H1 (cell line): ENCODE measurements at regions not wholly inside any gene's neighbourhood (a gene's known extent, or its start where the extent isn't known, plus 50 kb on each side); places are given as distances from the start of the nearest gene placed in this dataset.

Experiments used
- CTCF ChIA-PET: fragments of 300-600 bp; sonication (Branson Sonifier 250); formaldehyde crosslinking; loops from one replicate; lab custom pipeline; 2021; ENCODE audit not compliant: partially characterized antibody; lab: Charles Lee
- POLR2A ChIA-PET: fragments of 300-600 bp; sonication (Branson Sonifier 250); formaldehyde crosslinking; loops from one replicate; lab custom pipeline; 2021; ENCODE audit warnings: inconsistent platforms; ENCODE audit not compliant: partially characterized antibody; lab: Charles Lee
- DNase-seq, 2 experiments: peaks; one replicate each; pipeline versions ENCODE4 v3.0.0 to v3.0.0-alpha.2; 2010 to 2022; ENCODE audit warnings: low spot score in 2 of 2, low read depth in 1 of 2, mixed read lengths in 1 of 2
- FAIRE-seq: peaks from 2 replicates; lab custom pipeline; 2011; peaks lifted over from hg19 to GRCh38; lab: Jason Lieb, UNC
- H2AFZ ChIP-seq: 2 replicates; pipeline ENCODE4 v1.8.1; 2012; ENCODE audit warnings: low read length, inconsistent platforms
- H2AK5ac ChIP-seq: 2 replicates; pipeline ENCODE4 v1.6.1; 2013; ENCODE audit warnings: low read depth, low read length
- H2BK120ac ChIP-seq: replicated peaks from 2 replicates; pipeline ENCODE3; 2013; ENCODE audit warnings: low read depth, low read length, inconsistent platforms
- H2BK12ac ChIP-seq: 2 replicates; pipeline ENCODE4 v1.6.1; 2013; ENCODE audit warnings: low read depth, low read length
- H2BK15ac ChIP-seq: 2 replicates; pipeline ENCODE4 v1.6.1; 2013; ENCODE audit warnings: low read length
- H2BK20ac ChIP-seq: 2 replicates; pipeline ENCODE4 v1.6.1; 2013; ENCODE audit warnings: low read length
- H2BK5ac ChIP-seq: 2 replicates; pipeline ENCODE4 v1.6.1; 2013; ENCODE audit warnings: low read depth, low read length
- H3K14ac ChIP-seq: 2 replicates; pipeline ENCODE4 v1.6.1; 2013; ENCODE audit warnings: inconsistent platforms; ENCODE audit not compliant: insufficient read length
- H3K18ac ChIP-seq: 2 replicates; pipeline ENCODE4 v1.6.1; 2013; ENCODE audit warnings: low read length; ENCODE audit errors: extremely low read depth
- H3K23ac ChIP-seq: 2 replicates; pipeline ENCODE4 v1.6.1; 2013; ENCODE audit warnings: inconsistent platforms; ENCODE audit not compliant: insufficient read length
- H3K23me2 ChIP-seq: 2 replicates; pipeline ENCODE4 v1.6.1; 2013; ENCODE audit warnings: low read depth, low read length
- H3K27ac ChIP-seq: 2 replicates; pipeline ENCODE4 v1.6.1; 2011; ENCODE audit warnings: low read depth, low read length, inconsistent platforms
- H3K27me3 ChIP-seq, 4 experiments: replicated peaks in 1 of 4; 1 replicate in 1 of 4; 2 replicates in 3 of 4; pipeline versions ENCODE4 v1.6.1 to v1.8.1; 2011 to 2013; ENCODE audit warnings: low read length in 3 of 4, mild to moderate bottlenecking in 3 of 4, inconsistent platforms in 2 of 4, mixed read lengths in 2 of 4, moderate library complexity in 1 of 4; ENCODE audit not compliant: control insufficient read depth in 3 of 4, insufficient read depth in 3 of 4; ENCODE audit errors: extremely low read depth in 1 of 4
- H3K36me3 ChIP-seq, 4 experiments: 2 replicates each; pipeline versions ENCODE4 v1.6.1 to v1.8.1; 2011 to 2013; ENCODE audit warnings: mild to moderate bottlenecking in 4 of 4, low read length in 3 of 4, moderate library complexity in 2 of 4, control low read depth in 1 of 4, inconsistent platforms in 1 of 4; ENCODE audit not compliant: insufficient read depth in 4 of 4, control insufficient read depth in 2 of 4
- H3K4ac ChIP-seq: replicated peaks from 2 replicates; pipeline ENCODE3; 2013; ENCODE audit warnings: low read length, low read depth, mixed read lengths, inconsistent platforms; ENCODE audit not compliant: insufficient read length
- H3K4me1 ChIP-seq, 4 experiments: replicated peaks in 1 of 4; 1 replicate in 1 of 4; 2 replicates in 3 of 4; pipeline versions ENCODE4 v1.6.1 to v1.8.1; 2011 to 2013; ENCODE audit warnings: low read length in 3 of 4, inconsistent platforms in 2 of 4, mixed read lengths in 1 of 4; ENCODE audit not compliant: insufficient read depth in 4 of 4, control insufficient read depth in 3 of 4
- H3K4me2 ChIP-seq, 2 experiments: 2 replicates each; pipeline versions ENCODE4 v1.6.1 to v1.8.1; 2011 to 2013; ENCODE audit warnings: low read depth in 2 of 2, low read length in 2 of 2, control low read depth in 1 of 2, inconsistent platforms in 1 of 2, mild to moderate bottlenecking in 1 of 2; ENCODE audit not compliant: insufficient read depth in 1 of 2
- H3K4me3 ChIP-seq, 4 experiments: fragments of 200-600, 300-600 bp in 1 of 4; sonication (generic), shearing (Covaris generic), sonication (Bioruptor Twin) in 1 of 4; 2 replicates each; pipeline versions ENCODE4 v1.5.1 to v1.8.1; 2011 to 2016; ENCODE audit warnings: low read length in 4 of 4, low read depth in 3 of 4, control low read depth in 2 of 4, inconsistent platforms in 2 of 4, mild to moderate bottlenecking in 2 of 4, mixed read lengths in 1 of 4, moderate library complexity in 1 of 4; ENCODE audit not compliant: insufficient read depth in 2 of 4; ENCODE audit errors: extremely low read depth in 1 of 4
- H3K56ac ChIP-seq: replicated peaks from 2 replicates; pipeline ENCODE3; 2013; ENCODE audit warnings: low read depth, mild to moderate bottlenecking, mixed read lengths, low read length, inconsistent platforms; ENCODE audit not compliant: insufficient read length
- H3K79me1 ChIP-seq: 2 replicates; pipeline ENCODE4 v1.6.1; 2013; ENCODE audit warnings: low read depth, low read length, control low read depth
- H3K79me2 ChIP-seq, 2 experiments: 2 replicates each; pipeline versions ENCODE4 v1.6.1 to v1.8.1; 2012 to 2013; ENCODE audit warnings: low read length in 2 of 2, mild to moderate bottlenecking in 2 of 2, inconsistent platforms in 1 of 2; ENCODE audit not compliant: insufficient read depth in 2 of 2, control insufficient read depth in 1 of 2
- H3K9ac ChIP-seq, 4 experiments: replicated peaks in 1 of 4; 1 replicate in 1 of 4; 2 replicates in 3 of 4; pipeline versions ENCODE4 v1.6.1 to v1.8.1; 2011 to 2013; ENCODE audit warnings: low read depth in 3 of 4, low read length in 3 of 4, control low read depth in 2 of 4, mild to moderate bottlenecking in 2 of 4, moderate library complexity in 2 of 4, inconsistent platforms in 1 of 4; ENCODE audit errors: extremely low read depth in 1 of 4
- H3K9me3 ChIP-seq, 2 experiments: 2 replicates each; pipeline versions ENCODE4 v1.6.1 to v1.8.1; 2012 to 2013; ENCODE audit warnings: mild to moderate bottlenecking in 2 of 2, moderate library complexity in 2 of 2, control low read depth in 1 of 2, inconsistent platforms in 1 of 2, low read depth in 1 of 2, low read length in 1 of 2, mixed read lengths in 1 of 2; ENCODE audit not compliant: insufficient read depth in 2 of 2
- H4K20me1 ChIP-seq, 2 experiments: replicated peaks in 1 of 2; 2 replicates each; pipeline versions ENCODE3 to v1.8.1; 2011 to 2013; ENCODE audit warnings: inconsistent platforms in 2 of 2, low read length in 2 of 2, mild to moderate bottlenecking in 1 of 2; ENCODE audit not compliant: insufficient read depth in 2 of 2, control insufficient read depth in 1 of 2
- H4K5ac ChIP-seq: 2 replicates; pipeline ENCODE4 v1.6.1; 2013; ENCODE audit warnings: low read length, low read depth, mixed read lengths, inconsistent platforms; ENCODE audit not compliant: insufficient read length
- H4K8ac ChIP-seq: 2 replicates; pipeline ENCODE4 v1.8.0; 2013; ENCODE audit warnings: mild to moderate bottlenecking, moderate library complexity, low read length, inconsistent platforms; ENCODE audit not compliant: insufficient read depth; ENCODE audit errors: extremely low read depth
- H4K91ac ChIP-seq: replicated peaks from 2 replicates; pipeline ENCODE3; 2013; ENCODE audit warnings: low read length, mixed read lengths, inconsistent platforms; ENCODE audit not compliant: insufficient read length
- ATF3 ChIP-seq: IDR thresholded peaks from 2 replicates; pipeline ENCODE4 v1.6.1; 2011; ENCODE audit warnings: low read depth, mild to moderate bottlenecking, low read length; ENCODE audit not compliant: insufficient read depth
- CBX5 ChIP-seq: fragments of 300-800, 300-1000 bp; sonication (generic); IDR thresholded peaks from 2 replicates; pipeline ENCODE4 v1.7.1; 2016; ENCODE audit warnings: antibody characterized with exemption, low read length, low read depth
- EZH2 ChIP-seq: fragments of 200-600 bp; sonication (generic); IDR thresholded peaks from 2 replicates; pipeline ENCODE4 v1.7.1; 2012; ENCODE audit warnings: low read depth, mild to moderate bottlenecking, moderate library complexity, low read length, inconsistent platforms; ENCODE audit not compliant: severe bottlenecking
- GABPA ChIP-seq: IDR thresholded peaks from 2 replicates; pipeline ENCODE4 v1.6.1; 2011; ENCODE audit warnings: mild to moderate bottlenecking, low read length, moderate library complexity, borderline replicate concordance; ENCODE audit not compliant: insufficient read depth
- GTF2F1 ChIP-seq: IDR thresholded peaks from 2 replicates; pipeline ENCODE4 v1.6.1; 2012; ENCODE audit warnings: low read depth, low read length, improper control_type of control experiment, borderline replicate concordance
- JUN ChIP-seq: IDR thresholded peaks from 2 replicates; pipeline ENCODE4 v1.6.1; 2011; ENCODE audit warnings: low read depth, mild to moderate bottlenecking, improper control_type of control experiment, low read length
- POLR2A ChIP-seq, 2 experiments: IDR thresholded peaks; 1 replicate in 1 of 2; 2 replicates in 1 of 2; pipeline ENCODE4 v1.6.1; 2011; ENCODE audit warnings: low read depth in 2 of 2, low read length in 2 of 2, mild to moderate bottlenecking in 2 of 2; ENCODE audit errors: control extremely low read depth in 1 of 2
- POU5F1 ChIP-seq: IDR thresholded peaks from 2 replicates; pipeline ENCODE4 v1.6.1; 2011; ENCODE audit warnings: low read depth, mild to moderate bottlenecking, low read length, moderate library complexity
- SP1 ChIP-seq: IDR thresholded peaks from 2 replicates; pipeline ENCODE4 v1.6.1; 2011; ENCODE audit warnings: low read depth, low read length
- SP2 ChIP-seq: IDR thresholded peaks from 2 replicates; pipeline ENCODE4 v1.6.1; 2012; ENCODE audit warnings: mild to moderate bottlenecking, low read length, inconsistent platforms
- TAF1 ChIP-seq: IDR thresholded peaks from 2 replicates; pipeline ENCODE4 v1.6.1; 2011; ENCODE audit warnings: mild to moderate bottlenecking, low read depth, low read length
- TAF7 ChIP-seq: optimal IDR thresholded peaks from 2 replicates; pipeline ENCODE3; 2011; ENCODE audit warnings: low read depth, mild to moderate bottlenecking, inconsistent platforms, low read length, moderate library complexity, borderline replicate concordance
- TEAD4 ChIP-seq: IDR thresholded peaks from 2 replicates; pipeline ENCODE4 v1.6.1; 2012; ENCODE audit warnings: low read depth, low read length, inconsistent platforms, mixed read lengths
- YY1 ChIP-seq: IDR thresholded peaks from 2 replicates; pipeline ENCODE4 v1.6.1; 2011; ENCODE audit warnings: low read depth, mild to moderate bottlenecking, low read length
- WGBS, 2 experiments: shearing (Covaris generic) in 1 of 2; methylation state at CpG; one replicate each; pipeline versions ENCODE4 v1.1.6 to v1.1.7; 2013 to 2015; ENCODE audit warnings: low lambda C conversion rate in 2 of 2, mixed read lengths in 2 of 2, inconsistent platforms in 1 of 2, low coverage in 1 of 2, missing lambda C conversion rate in 1 of 2; ENCODE audit not compliant: insufficient replicate concordance in 2 of 2, insufficient coverage in 1 of 2, insufficient read length in 1 of 2; ENCODE audit errors: extremely low coverage in 1 of 2, missing lambda C conversion rate in 1 of 2; 5-methylcytosine and 5-hydroxymethylcytosine counted together

GRCh38 chr5:68086439-68086838, 129.1 kb upstream of the PIK3R1 start:
- no peak overlapping the region for H3K14ac ChIP-seq
- no peak overlapping the region for H2AK5ac ChIP-seq
- H4K91ac ChIP-seq, result no peak overlapping the region
- H2AFZ ChIP-seq, result no peak overlapping the region
- H3K4me3 ChIP-seq, result no peak overlapping the region
- H2BK15ac ChIP-seq, result no peak overlapping the region
- H4K20me1 ChIP-seq, result no peaks in the 10 kb centered on the region
- WGBS, 2 experiments, result 93% methylated on average over 7 of the region's 7 CpGs; no CpG with 5 or more reads in 1 of the 2 experiments
- ChIA-PET CTCF (no interaction called here), POLR2A (no interaction called here)
- 0 out of 4 replicates have a peak, but pooled peaks cover 0 to 4% of the 10 kb centered on the region in 2 experiments for H3K9me3 ChIP-seq
- H3K4me1 ChIP-seq, result no peaks in the 10 kb centered on the region
- TF ChIP-seq POU5F1 (no peak), POLR2A (IDR thresholded peaks at IDR 0.05; ENCODE audit: control extremely low read depth in 1 of 2, low read depth in 2 of 2, low read length in 2 of 2) (no peak), TAF1 (no peak), GABPA (no peak), SP1 (no peak), SP2 (no peak), TEAD4 (no peak), ATF3 (no peak), CBX5 (no peak), TAF7 (no peak), EZH2 (no peak), JUN (no peak), GTF2F1 (no peak), YY1 (no peak)
- H2BK12ac ChIP-seq, result no peak overlapping the region
- H3K9ac ChIP-seq, result no peak overlapping the region
- H3K79me1 ChIP-seq, result no peaks in the 10 kb centered on the region
- H4K5ac ChIP-seq, result no peak overlapping the region
- no peaks in the 10 kb centered on the region for H3K36me3 ChIP-seq
- no peak overlapping the region for H2BK120ac ChIP-seq
- peaks cover 0 to 1% (median 0%) of the 10 kb centered on the region in 4 experiments; a peak in 1 of 7 replicates for H3K27me3 ChIP-seq
- H3K27ac ChIP-seq, result no peak overlapping the region
- no peak overlapping the region for H4K8ac ChIP-seq
- H3K4ac ChIP-seq, result no peak overlapping the region
- H3K23me2 ChIP-seq, result no peaks in the 10 kb centered on the region; the same call in 1 of the 2 replicates
- no peak overlapping the region for H3K4me2 ChIP-seq
- H3K56ac ChIP-seq, result no peak overlapping the region
- DNase-seq (no peak), FAIRE-seq (no peak)
- H3K79me2 ChIP-seq, result no peaks in the 10 kb centered on the region
- H2BK20ac ChIP-seq, result no peak overlapping the region
- no peak overlapping the region for H3K23ac ChIP-seq
- H3K18ac ChIP-seq, result no peak overlapping the region
- H2BK5ac ChIP-seq, result no peak overlapping the region
